GM13976 (cell line): ENCODE measurements at regions not wholly inside any gene's neighbourhood (a gene's known extent, or its start where the extent isn't known, plus 50 kb on each side); places are given as distances from the start of the nearest gene placed in this dataset.

Source experiments
- DNase-seq: peaks from one replicate; pipeline ENCODE4 v3.0.0; 2012; ENCODE audit warnings: low spot score
- in situ Hi-C: fragments of 300-500 bp; cut with MboI; formaldehyde crosslinking; loops from one replicate; pipeline ENCODE4 v1.12.0; 2022; ENCODE audit warnings: low sequenced_read_pairs, mixed read lengths, inconsistent platforms; ENCODE audit not compliant: unreplicated experiment
- TF ChIP-seq, protein P1 (sequence below): IDR thresholded peaks from 2 replicates; pipeline ENCODE4 v1.5.1; 2012; ENCODE audit warnings: borderline replicate concordance, mild to moderate bottlenecking; ENCODE audit not compliant: insufficient read depth; ENCODE audit errors: extremely low read depth, missing control alignments, control extremely low read depth

- TF ChIP-seq, protein P1, sequence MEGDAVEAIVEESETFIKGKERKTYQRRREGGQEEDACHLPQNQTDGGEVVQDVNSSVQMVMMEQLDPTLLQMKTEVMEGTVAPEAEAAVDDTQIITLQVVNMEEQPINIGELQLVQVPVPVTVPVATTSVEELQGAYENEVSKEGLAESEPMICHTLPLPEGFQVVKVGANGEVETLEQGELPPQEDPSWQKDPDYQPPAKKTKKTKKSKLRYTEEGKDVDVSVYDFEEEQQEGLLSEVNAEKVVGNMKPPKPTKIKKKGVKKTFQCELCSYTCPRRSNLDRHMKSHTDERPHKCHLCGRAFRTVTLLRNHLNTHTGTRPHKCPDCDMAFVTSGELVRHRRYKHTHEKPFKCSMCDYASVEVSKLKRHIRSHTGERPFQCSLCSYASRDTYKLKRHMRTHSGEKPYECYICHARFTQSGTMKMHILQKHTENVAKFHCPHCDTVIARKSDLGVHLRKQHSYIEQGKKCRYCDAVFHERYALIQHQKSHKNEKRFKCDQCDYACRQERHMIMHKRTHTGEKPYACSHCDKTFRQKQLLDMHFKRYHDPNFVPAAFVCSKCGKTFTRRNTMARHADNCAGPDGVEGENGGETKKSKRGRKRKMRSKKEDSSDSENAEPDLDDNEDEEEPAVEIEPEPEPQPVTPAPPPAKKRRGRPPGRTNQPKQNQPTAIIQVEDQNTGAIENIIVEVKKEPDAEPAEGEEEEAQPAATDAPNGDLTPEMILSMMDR = no peak
- DNase-seq = no peak
- in situ Hi-C loops = no loop called here
Observed at GRCh38 chr12:74741112-74741511, 203.5 kb downstream of the ATXN7L3B start.

DNA sequence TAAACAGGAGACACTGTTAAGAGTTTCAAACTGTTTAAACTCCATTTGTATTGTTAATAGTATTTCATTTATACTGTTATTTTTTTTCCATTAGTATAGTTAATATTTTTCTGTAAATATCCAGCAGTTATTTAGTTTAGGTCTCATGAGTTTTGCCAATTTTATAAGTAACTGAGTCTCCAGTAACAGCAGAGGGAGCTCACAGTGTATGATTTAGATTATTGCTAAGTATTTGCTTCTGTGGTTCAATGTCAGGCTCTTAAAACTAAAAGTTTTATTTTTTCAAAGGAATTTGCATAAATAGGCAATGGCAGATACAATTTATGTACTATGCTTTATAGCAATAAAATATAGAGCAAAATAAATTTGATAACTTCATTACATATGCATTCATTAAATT, 209.7 kb downstream of the ATXN7L3B start:
- TF ChIP-seq, protein P1 = no peak
- in situ Hi-C loops = no loop called here
- DNase-seq = no peak

DNA sequence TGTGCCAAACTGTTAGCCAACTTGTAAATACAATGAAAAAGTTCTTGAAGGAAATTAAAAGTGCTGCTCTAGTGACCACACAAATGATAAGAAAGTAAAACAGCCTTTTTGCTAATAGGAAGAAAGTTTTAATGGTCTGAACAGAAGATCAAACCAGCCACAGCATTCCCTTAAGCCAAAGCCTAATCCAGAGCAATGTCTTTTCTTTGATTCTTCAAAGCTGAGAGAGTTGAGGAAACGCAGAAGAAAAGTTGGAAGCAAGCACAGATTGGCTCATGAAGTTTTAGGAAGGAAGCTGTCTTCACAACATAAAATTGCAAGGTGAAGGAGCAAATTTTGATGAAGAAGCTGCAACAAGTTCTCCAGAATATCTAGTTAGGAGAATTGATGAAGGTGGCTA, 213.8 kb downstream of the ATXN7L3B start:
- DNase-seq = no peak
- TF ChIP-seq, protein P1 = no peak
- in situ Hi-C loops = no loop called here

DNA sequence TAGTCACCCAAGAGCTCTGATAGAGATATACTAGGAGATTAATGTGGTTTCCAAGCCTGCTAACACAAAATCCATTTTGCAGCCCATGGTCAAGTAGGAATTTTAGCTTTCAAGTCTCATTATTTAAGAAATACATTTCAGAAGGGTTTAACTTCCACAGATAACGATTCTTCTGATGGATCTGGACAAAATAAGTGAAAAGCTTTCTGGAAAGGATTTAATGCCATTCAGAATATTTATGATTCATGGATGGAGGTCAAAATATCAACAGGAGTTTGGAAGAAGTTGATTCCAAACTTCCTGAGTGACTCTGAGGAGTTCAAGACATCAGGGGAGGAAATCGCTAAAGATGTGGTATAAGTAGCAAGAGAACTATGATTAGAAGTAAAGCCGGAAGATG, 214.6 kb downstream of the ATXN7L3B start:
- DNase-seq = no peak

DNA sequence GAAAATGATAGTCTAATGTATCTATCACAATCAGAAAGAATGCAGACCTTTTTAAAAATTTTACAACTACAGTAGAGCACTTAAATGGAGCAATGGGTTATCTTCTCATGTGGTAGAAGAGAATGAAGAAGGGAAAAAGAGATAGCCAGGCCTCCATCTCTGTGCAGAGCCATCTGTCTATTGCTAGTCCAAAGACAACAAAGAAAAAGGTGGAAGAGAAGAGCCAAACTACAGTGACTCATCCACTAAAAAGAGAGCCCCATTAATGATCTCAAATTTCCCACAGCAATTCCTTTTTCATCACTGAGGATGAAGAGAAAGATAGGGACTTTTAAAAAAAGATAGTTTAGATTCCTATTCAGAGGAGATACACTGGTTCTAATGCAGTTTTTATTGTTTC, 232.9 kb downstream of the ATXN7L3B start:
- in situ Hi-C loops = no loop called here
- no peak for DNase-seq
- TF ChIP-seq, protein P1 = no peak

More for the DNA sequence above, 214.6 kb downstream of the ATXN7L3B start:
- in situ Hi-C loops = no loop called here
- TF ChIP-seq, protein P1 = no peak

GRCh38 chr12:74775276-74775675, 237.6 kb downstream of the ATXN7L3B start:
- in situ Hi-C loops = no loop called here
- no peak for DNase-seq
- TF ChIP-seq, protein P1 = no peak

DNA sequence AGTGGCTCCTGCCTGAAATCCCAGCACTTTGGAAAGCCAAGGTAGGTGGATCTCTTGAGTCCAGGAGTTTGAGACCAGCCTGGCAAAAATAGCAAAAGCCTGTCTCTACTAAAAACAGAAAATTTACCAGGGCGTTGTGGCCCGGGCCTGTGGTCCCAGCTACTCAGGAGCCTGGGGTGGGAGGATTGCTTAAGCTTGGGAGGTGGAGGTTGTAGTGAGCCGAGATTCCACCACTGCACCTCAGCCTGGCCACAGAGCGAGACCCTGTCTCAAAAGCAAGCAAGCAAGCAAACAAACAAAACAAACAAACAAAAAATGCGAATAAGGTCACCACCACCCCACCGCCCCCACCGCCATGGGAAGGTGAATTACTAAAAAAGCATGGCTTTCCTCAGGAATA, 238.7 kb downstream of the ATXN7L3B start:
- in situ Hi-C loops = no loop called here
- DNase-seq = no peak
- TF ChIP-seq, protein P1 = no peak
